ENCODE measurements at regions not wholly inside any gene's neighbourhood (a gene's known extent, or its start where the extent isn't known, plus 50 kb on each side); places are given as distances from the start of the nearest gene placed in this dataset.

DNA sequence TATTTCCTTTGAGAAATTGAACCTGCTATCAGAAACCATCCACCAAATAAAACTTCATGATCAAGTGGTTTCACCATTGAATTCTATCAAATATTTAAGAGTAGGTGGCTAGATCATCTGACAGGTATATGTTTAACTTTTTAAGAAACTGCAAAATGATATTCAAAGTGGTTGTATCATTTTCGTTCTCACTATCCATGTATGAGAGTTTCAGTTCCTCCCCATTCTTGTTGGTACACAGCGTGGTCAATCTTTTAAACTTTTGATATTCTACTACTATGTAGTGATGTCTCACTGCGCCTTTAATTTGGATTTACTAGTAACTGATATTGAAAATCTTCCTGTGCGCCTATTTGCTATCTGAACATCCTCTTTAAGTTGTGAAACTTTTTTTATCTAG lies 163.7 kb downstream of the CYB561 start:
- ATAC-seq (no peak), DNase-seq (ENCODE audit: extremely low read depth in 1 of 4, low spot score in 3 of 4) (no peak), FAIRE-seq (no peak)
- ChIA-PET CTCF (ENCODE audit: low intra/inter-chr PET ratio) (no interaction called here), POLR2A (no interaction called here)
- Histone ChIP-seq H3K27me3 (ENCODE audit: control insufficient read depth in 2 of 2, insufficient read depth in 2 of 2, low read length in 2 of 2) (no peaks in the 10 kb centered on the region), H3K9me3 (replicated peaks; ENCODE audit: control insufficient read depth, insufficient read depth, low read depth, low read length) (no peaks in the 10 kb centered on the region), H3K9ac (ENCODE audit: insufficient read depth in 1 of 2, low read depth in 2 of 2, low read length in 2 of 2) (no peak overlapping the region), H3K79me2 (ENCODE audit: control insufficient read depth, insufficient read depth, low read length) (no peaks in the 10 kb centered on the region), H3K9me1 (ENCODE audit: control insufficient read depth, insufficient read depth, low read length) (no peaks in the 10 kb centered on the region), H3K4me3 (no peak overlapping the region), H3K4me2 (ENCODE audit: insufficient read depth, low read length) (no peak overlapping the region), H4K20me1 (replicated peaks; ENCODE audit: control insufficient read depth, insufficient read depth, low read length) (no peaks in the 10 kb centered on the region), H3K36me3 (ENCODE audit: control insufficient read depth, insufficient read depth, low read length) (no peaks in the 10 kb centered on the region), H3K27ac (ENCODE audit: extremely low read depth, low read depth, low read length) (no peak overlapping the region), H3K4me1 (replicated peaks in 1 of 2; ENCODE audit: control insufficient read depth in 2 of 2, insufficient read depth in 2 of 2, low read length in 2 of 2) (no peaks in the 10 kb centered on the region), H2AFZ (ENCODE audit: low read depth, low read length) (no peak overlapping the region)
- intact Hi-C loops (cut with micrococcal nuclease) = no loop called here
- in situ Hi-C loops (cut with MboI) = no loop called here
- WGBS (ENCODE audit: insufficient coverage, low coverage, missing lambda C conversion rate) = 22% methylated on average over 4 of the region's 4 CpGs
- BruUV-seq (replicated peaks) = no TSS peak
- TF ChIP-seq NFIC (IDR thresholded peaks at IDR 0.05) = no peak
- no peak for TF ChIP-seq ZNF282 (CRISPR knock-in tag; IDR thresholded peaks at IDR 0.05)
- no peak for TF ChIP-seq NCOA6 (IDR thresholded peaks at IDR 0.05)
- no peak for TF ChIP-seq SREBF1 (IDR thresholded peaks at IDR 0.05; ENCODE audit: borderline replicate concordance, low read depth, low read length)
- TF ChIP-seq NR3C1 (CRISPR knock-in tag; IDR thresholded peaks at IDR 0.05) = no peak
- no peak for TF ChIP-seq ZNF253 (CRISPR knock-in tag; conservative IDR thresholded peaks at IDR 0.05)
- TF ChIP-seq, protein P1, sequence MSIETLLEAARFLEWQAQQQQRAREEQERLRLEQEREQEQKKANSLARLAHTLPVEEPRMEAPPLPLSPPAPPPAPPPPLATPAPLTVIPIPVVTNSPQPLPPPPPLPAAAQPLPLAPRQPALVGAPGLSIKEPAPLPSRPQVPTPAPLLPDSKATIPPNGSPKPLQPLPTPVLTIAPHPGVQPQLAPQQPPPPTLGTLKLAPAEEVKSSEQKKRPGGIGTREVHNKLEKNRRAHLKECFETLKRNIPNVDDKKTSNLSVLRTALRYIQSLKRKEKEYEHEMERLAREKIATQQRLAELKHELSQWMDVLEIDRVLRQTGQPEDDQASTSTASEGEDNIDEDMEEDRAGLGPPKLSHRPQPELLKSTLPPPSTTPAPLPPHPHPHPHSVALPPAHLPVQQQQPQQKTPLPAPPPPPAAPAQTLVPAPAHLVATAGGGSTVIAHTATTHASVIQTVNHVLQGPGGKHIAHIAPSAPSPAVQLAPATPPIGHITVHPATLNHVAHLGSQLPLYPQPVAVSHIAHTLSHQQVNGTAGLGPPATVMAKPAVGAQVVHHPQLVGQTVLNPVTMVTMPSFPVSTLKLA (conservative IDR thresholded peaks at IDR 0.05) = no peak
- TF ChIP-seq DIDO1 (tag; IDR thresholded peaks at IDR 0.05; ENCODE audit: low read depth) = no peak
- TF ChIP-seq, protein P2, sequence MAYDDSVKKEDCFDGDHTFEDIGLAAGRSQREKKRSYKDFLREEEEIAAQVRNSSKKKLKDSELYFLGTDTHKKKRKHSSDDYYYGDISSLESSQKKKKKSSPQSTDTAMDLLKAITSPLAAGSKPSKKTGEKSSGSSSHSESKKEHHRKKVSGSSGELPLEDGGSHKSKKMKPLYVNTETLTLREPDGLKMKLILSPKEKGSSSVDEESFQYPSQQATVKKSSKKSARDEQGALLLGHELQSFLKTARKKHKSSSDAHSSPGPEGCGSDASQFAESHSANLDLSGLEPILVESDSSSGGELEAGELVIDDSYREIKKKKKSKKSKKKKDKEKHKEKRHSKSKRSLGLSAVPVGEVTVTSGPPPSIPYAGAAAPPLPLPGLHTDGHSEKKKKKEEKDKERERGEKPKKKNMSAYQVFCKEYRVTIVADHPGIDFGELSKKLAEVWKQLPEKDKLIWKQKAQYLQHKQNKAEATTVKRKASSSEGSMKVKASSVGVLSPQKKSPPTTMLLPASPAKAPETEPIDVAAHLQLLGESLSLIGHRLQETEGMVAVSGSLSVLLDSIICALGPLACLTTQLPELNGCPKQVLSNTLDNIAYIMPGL (CRISPR knock-in tag; IDR thresholded peaks at IDR 0.05) = no peak
- TF ChIP-seq, protein P3, sequence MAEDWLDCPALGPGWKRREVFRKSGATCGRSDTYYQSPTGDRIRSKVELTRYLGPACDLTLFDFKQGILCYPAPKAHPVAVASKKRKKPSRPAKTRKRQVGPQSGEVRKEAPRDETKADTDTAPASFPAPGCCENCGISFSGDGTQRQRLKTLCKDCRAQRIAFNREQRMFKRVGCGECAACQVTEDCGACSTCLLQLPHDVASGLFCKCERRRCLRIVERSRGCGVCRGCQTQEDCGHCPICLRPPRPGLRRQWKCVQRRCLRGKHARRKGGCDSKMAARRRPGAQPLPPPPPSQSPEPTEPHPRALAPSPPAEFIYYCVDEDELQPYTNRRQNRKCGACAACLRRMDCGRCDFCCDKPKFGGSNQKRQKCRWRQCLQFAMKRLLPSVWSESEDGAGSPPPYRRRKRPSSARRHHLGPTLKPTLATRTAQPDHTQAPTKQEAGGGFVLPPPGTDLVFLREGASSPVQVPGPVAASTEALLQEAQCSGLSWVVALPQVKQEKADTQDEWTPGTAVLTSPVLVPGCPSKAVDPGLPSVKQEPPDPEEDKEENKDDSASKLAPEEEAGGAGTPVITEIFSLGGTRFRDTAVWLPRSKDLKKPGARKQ (CRISPR knock-in tag; IDR thresholded peaks at IDR 0.05) = no peak
- no peak for TF ChIP-seq HDAC6 (IDR thresholded peaks at IDR 0.05; ENCODE audit: low read depth, low read length)
- TF ChIP-seq DNMT1 (IDR thresholded peaks at IDR 0.05) = no peak
- TF ChIP-seq NCOA4 (IDR thresholded peaks at IDR 0.05; ENCODE audit: partially characterized antibody) = no peak
- TF ChIP-seq RB1 (IDR thresholded peaks at IDR 0.05; ENCODE audit: low read depth) = no peak
- no peak for TF ChIP-seq THRAP3 (IDR thresholded peaks at IDR 0.05; ENCODE audit: borderline replicate concordance)
- TF ChIP-seq TEAD1 (CRISPR knock-in tag; IDR thresholded peaks at IDR 0.05) = no peak
- TF ChIP-seq, protein P4, sequence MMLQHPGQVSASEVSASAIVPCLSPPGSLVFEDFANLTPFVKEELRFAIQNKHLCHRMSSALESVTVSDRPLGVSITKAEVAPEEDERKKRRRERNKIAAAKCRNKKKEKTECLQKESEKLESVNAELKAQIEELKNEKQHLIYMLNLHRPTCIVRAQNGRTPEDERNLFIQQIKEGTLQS (IDR thresholded peaks at IDR 0.05) = no peak
- TF ChIP-seq, protein P4 (CRISPR knock-in tag; conservative IDR thresholded peaks at IDR 0.05) = no peak
- no peak for TF ChIP-seq ETS2 (tag; IDR thresholded peaks at IDR 0.05; ENCODE audit: borderline replicate concordance, poor library complexity, severe bottlenecking)
